ENCODE measurements at regions not wholly inside any gene's neighbourhood (a gene's known extent, or its start where the extent isn't known, plus 50 kb on each side); places are given as distances from the start of the nearest gene placed in this dataset.
"Not testable (repeated sequence)": the region's sequence is repeated elsewhere in the genome, so short reads cannot be mapped to it uniquely, and the experiment has no call there.

- H3K27me3 ChIP-seq; H3K4me3 ChIP-seq; H3K9me3 ChIP-seq (replicated peaks in 1 of 3); H3K36me3 ChIP-seq (replicated peaks in 1 of 2); H3K4me1 ChIP-seq (replicated peaks in 1 of 2); H3K27ac ChIP-seq; DNase-seq; intact Hi-C loops (cut with DNase I): not testable (repeated sequence)
- WGBS, 4 donors: no CpG with 5 or more reads among the region's 7 CpGs
These were observed 146.7 kb downstream of the SPIN4 start for GRCh38 chrX:63204266-63205074.

DNA sequence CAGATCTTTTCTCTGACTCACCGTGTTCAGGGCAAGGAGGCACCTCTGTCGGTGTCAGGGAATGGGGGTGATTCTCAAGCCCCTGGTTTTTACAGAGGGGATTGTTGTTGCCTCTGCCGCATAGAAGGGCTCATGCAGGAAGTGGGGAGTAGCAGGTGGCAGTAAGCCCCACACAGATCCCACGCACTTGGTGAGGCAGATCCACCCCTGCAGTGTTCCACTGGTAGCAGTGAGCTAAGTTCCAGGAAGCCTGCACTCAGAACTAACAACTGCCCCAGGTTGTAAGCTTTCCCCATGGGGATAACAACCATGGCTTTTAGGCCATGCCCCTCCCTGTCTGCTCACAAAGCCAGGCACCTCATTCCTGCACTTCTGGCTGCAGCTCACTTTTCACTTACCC, 149.1 kb downstream of the SPIN4 start:
- intact Hi-C loops (cut with DNase I); H3K36me3 ChIP-seq (replicated peaks in 1 of 2); DNase-seq; H3K9me3 ChIP-seq (replicated peaks in 1 of 3); H3K27ac ChIP-seq; H3K4me1 ChIP-seq (replicated peaks in 1 of 2); H3K4me3 ChIP-seq; H3K27me3 ChIP-seq: not testable (repeated sequence)
- WGBS, 4 donors: no CpG with 5 or more reads among the region's 4 CpGs

DNA sequence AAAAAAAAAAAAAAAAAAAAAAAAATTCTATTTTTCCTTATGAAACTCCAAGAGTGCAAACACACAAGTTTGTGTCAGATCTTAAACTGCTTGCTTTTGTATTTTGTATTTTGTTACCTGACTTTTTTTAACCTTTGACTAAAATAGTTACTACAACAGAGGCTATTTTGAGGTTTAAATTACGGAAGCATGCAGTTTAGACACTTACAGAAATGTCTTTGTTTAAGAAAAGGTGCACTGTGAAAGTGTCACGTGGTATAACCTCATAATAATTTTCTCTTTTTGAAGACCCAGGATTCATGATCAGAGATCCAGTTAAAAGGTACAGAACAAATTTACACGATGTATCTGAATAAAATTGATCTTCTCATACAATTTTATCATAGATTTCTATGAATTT, 152.4 kb downstream of the SPIN4 start:
- H3K36me3 ChIP-seq (replicated peaks in 1 of 2); H3K4me3 ChIP-seq; H3K4me1 ChIP-seq (replicated peaks in 1 of 2); DNase-seq; intact Hi-C loops (cut with DNase I); H3K9me3 ChIP-seq (replicated peaks in 1 of 3); H3K27ac ChIP-seq; H3K27me3 ChIP-seq: not testable (repeated sequence)
- WGBS, 4 donors: no CpG with 5 or more reads among the region's 3 CpGs

- DNase-seq; H3K27ac ChIP-seq; H3K27me3 ChIP-seq; H3K36me3 ChIP-seq (replicated peaks in 1 of 2); intact Hi-C loops (cut with DNase I); H3K4me3 ChIP-seq; H3K4me1 ChIP-seq (replicated peaks in 1 of 2); H3K9me3 ChIP-seq (replicated peaks in 1 of 3): not testable (repeated sequence)
- WGBS, 4 donors: 88 to 96% (median 90%) methylated on average over 4 to 29 of the region's 29 CpGs
These were observed 158.6 kb downstream of the SPIN4 start for GRCh38 chrX:63192366-63193041.

DNA sequence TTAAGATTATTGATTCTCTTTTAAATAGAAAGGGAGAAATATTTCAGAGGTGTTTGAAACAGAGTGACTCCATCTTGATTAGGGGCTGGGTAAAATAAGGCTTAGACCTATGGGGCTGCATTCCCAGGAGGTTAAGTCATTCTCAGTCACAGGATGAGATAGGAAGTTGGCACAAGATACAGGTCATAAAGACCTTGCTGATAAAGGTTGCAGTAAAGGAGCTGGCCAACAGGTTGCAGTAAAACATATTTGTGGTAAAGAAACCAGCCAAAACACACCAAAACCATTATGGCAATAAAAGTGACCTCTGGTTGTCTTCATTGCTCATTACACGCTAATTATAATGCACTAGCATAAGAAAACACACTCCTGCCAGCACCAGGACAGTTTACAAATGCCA, 165.0 kb downstream of the SPIN4 start:
- WGBS, 4 donors: 22 to 50% (median 34%) methylated on average over 1 of the region's 1 CpG
- H3K27ac ChIP-seq: peak overlapping the region in 2 of 5 donors; percentile 37 to 42
- DNase-seq: peak in 5 of 7 donors; percentile 13 to 52 (median 22)
- no peaks in the 10 kb centered on the region for H3K4me1 ChIP-seq (replicated peaks in 1 of 2)
- H3K27me3 ChIP-seq: no peaks in the 10 kb centered on the region
- TF ChIP-seq POLR2A (IDR thresholded peaks at IDR 0.05) (no peak), CTCF (IDR thresholded peaks at IDR 0.05) (no peak)
- intact Hi-C loops (cut with DNase I): no loop called here
- H3K4me3 ChIP-seq: no peak overlapping the region
- no peaks in the 10 kb centered on the region for H3K9me3 ChIP-seq (replicated peaks in 1 of 3)
- H3K36me3 ChIP-seq (replicated peaks in 1 of 2): no peaks in the 10 kb centered on the region

DNA sequence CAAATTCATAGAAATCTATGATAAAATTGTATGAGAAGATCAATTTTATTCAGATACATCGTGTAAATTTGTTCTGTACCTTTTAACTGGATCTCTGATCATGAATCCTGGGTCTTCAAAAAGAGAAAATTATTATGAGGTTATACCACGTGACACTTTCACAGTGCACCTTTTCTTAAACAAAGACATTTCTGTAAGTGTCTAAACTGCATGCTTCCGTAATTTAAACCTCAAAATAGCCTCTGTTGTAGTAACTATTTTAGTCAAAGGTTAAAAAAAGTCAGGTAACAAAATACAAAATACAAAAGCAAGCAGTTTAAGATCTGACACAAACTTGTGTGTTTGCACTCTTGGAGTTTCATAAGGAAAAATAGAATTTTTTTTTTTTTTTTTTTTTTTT, 171.3 kb downstream of the SPIN4 start:
- H3K36me3 ChIP-seq (replicated peaks in 1 of 2); H3K9me3 ChIP-seq (replicated peaks in 1 of 3); H3K4me1 ChIP-seq (replicated peaks in 1 of 2); H3K27me3 ChIP-seq; H3K4me3 ChIP-seq; H3K27ac ChIP-seq; DNase-seq; intact Hi-C loops (cut with DNase I): not testable (repeated sequence)
- WGBS, 4 donors: no CpG with 5 or more reads among the region's 3 CpGs

DNA sequence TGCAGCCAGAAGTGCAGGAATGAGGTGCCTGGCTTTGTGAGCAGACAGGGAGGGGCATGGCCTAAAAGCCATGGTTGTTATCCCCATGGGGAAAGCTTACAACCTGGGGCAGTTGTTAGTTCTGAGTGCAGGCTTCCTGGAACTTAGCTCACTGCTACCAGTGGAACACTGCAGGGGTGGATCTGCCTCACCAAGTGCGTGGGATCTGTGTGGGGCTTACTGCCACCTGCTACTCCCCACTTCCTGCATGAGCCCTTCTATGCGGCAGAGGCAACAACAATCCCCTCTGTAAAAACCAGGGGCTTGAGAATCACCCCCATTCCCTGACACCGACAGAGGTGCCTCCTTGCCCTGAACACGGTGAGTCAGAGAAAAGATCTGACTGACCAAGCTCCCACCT, 174.6 kb downstream of the SPIN4 start:
- DNase-seq; H3K27me3 ChIP-seq; H3K4me3 ChIP-seq; H3K36me3 ChIP-seq (replicated peaks in 1 of 2); intact Hi-C loops (cut with DNase I); H3K9me3 ChIP-seq (replicated peaks in 1 of 3); H3K4me1 ChIP-seq (replicated peaks in 1 of 2); H3K27ac ChIP-seq: not testable (repeated sequence)
- no CpG with 5 or more reads among the region's 4 CpGs for WGBS, 4 donors

GRCh38 chrX:63173841-63174718, 177.1 kb downstream of the SPIN4 start:
- H3K4me3 ChIP-seq; H3K9me3 ChIP-seq (replicated peaks in 1 of 3); intact Hi-C loops (cut with DNase I); H3K4me1 ChIP-seq (replicated peaks in 1 of 2); H3K36me3 ChIP-seq (replicated peaks in 1 of 2); DNase-seq; H3K27ac ChIP-seq; H3K27me3 ChIP-seq: not testable (repeated sequence)
- WGBS, 4 donors: no CpG with 5 or more reads among the region's 8 CpGs

DNA sequence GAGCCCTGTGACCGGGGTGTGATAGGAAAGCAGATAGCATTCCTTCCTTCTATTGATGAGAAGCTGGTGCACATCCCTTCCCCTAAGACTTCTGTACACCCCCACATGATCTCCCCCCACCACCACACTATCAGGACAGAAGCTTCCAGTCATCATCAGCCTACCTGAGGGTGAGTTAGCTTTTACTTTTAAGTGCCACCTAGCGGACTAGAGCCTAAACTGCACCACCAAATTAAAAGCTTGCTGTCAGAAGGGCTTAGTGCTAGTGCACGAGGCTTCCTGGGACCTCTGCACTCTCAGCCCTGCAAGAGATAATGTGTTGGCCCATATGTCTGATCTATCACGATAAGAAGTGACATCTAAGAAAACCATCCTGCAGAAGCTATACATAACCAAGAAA, 181.7 kb downstream of the SPIN4 start:
- H3K9me3 ChIP-seq (replicated peaks in 1 of 3); H3K27me3 ChIP-seq; H3K36me3 ChIP-seq (replicated peaks in 1 of 2); intact Hi-C loops (cut with DNase I); DNase-seq; H3K27ac ChIP-seq; H3K4me1 ChIP-seq (replicated peaks in 1 of 2); H3K4me3 ChIP-seq: not testable (repeated sequence)
- WGBS, 4 donors: no CpG with 5 or more reads among the region's 4 CpGs

GRCh38 chrX:63168949-63169348, 182.2 kb downstream of the SPIN4 start:
- H3K4me1 ChIP-seq (replicated peaks in 1 of 2); H3K4me3 ChIP-seq; DNase-seq; H3K27ac ChIP-seq; intact Hi-C loops (cut with DNase I); H3K9me3 ChIP-seq (replicated peaks in 1 of 3); H3K36me3 ChIP-seq (replicated peaks in 1 of 2); H3K27me3 ChIP-seq: not testable (repeated sequence)
- no CpG with 5 or more reads among the region's 1 CpG for WGBS, 4 donors
